ENCODE measurements at regions not wholly inside any gene's neighbourhood (a gene's known extent, or its start where the extent isn't known, plus 50 kb on each side); places are given as distances from the start of the nearest gene placed in this dataset.

GRCh38 chr1:166676981-166677380, 162.3 kb upstream of the POGK start:
- CTCF ChIA-PET (ENCODE audit: partially characterized antibody): interaction anchor here (0.7 to 1.0 kb wide), 4 partner anchors 30 to 190 kb away, joined by 3 to 4 read pairs (median 4); no protein-coding TSS in a partner anchor
- no peak for FAIRE-seq

More at GRCh38 chr1:166676981-166677380, 162.3 kb upstream of the POGK start:
- Histone ChIP-seq H2AFZ (ENCODE audit: low read length) (no peak overlapping the region), H2BK20ac (ENCODE audit: low read length) (no peak overlapping the region), H3K4me2 (ENCODE audit: insufficient read depth in 1 of 2, low read depth in 2 of 2, low read length in 2 of 2) (no peak overlapping the region), H2BK15ac (ENCODE audit: low read length) (no peak overlapping the region), H2AK5ac (ENCODE audit: low read depth, low read length) (no peak overlapping the region), H4K5ac (ENCODE audit: insufficient read length, low read depth, low read length) (no peak overlapping the region), H2BK12ac (ENCODE audit: low read depth, low read length) (no peak overlapping the region), H4K8ac (ENCODE audit: extremely low read depth, insufficient read depth, low read length) (no peak overlapping the region), H3K27ac (ENCODE audit: low read depth, low read length) (no peak overlapping the region), H3K9me3 (ENCODE audit: insufficient read depth in 2 of 2, low read depth in 1 of 2, low read length in 1 of 2) (no peaks in the 10 kb centered on the region), H2BK120ac (replicated peaks; ENCODE audit: low read depth, low read length) (no peak overlapping the region), H3K79me1 (ENCODE audit: low read depth, low read length) (no peaks in the 10 kb centered on the region), H4K20me1 (replicated peaks in 1 of 2; ENCODE audit: control insufficient read depth in 1 of 2, insufficient read depth in 2 of 2, low read length in 2 of 2) (no peaks in the 10 kb centered on the region), H2BK5ac (ENCODE audit: low read depth, low read length) (no peak overlapping the region), H3K4ac (replicated peaks; ENCODE audit: insufficient read length, low read depth, low read length) (no peak overlapping the region), H3K36me3 (ENCODE audit: control insufficient read depth in 2 of 4, insufficient read depth in 4 of 4, low read length in 3 of 4) (no peaks in the 10 kb centered on the region), H3K4me1 (replicated peaks in 1 of 4; ENCODE audit: control insufficient read depth in 3 of 4, insufficient read depth in 4 of 4, low read length in 3 of 4) (no peaks in the 10 kb centered on the region), H3K79me2 (ENCODE audit: control insufficient read depth in 1 of 2, insufficient read depth in 2 of 2, low read length in 2 of 2) (no peaks in the 10 kb centered on the region), H3K9ac (replicated peaks in 1 of 4; ENCODE audit: extremely low read depth in 1 of 4, low read depth in 3 of 4, low read length in 3 of 4) (no peak overlapping the region), H3K18ac (ENCODE audit: extremely low read depth, low read length) (no peak overlapping the region), H4K91ac (replicated peaks; ENCODE audit: insufficient read length, low read length) (no peak overlapping the region), H3K23ac (ENCODE audit: insufficient read length) (no peak overlapping the region), H3K27me3 (replicated peaks in 1 of 4; ENCODE audit: control insufficient read depth in 3 of 4, extremely low read depth in 1 of 4, insufficient read depth in 3 of 4, low read length in 3 of 4) (no peaks in the 10 kb centered on the region), H3K14ac (ENCODE audit: insufficient read length) (no peak overlapping the region), H3K4me3 (ENCODE audit: extremely low read depth in 1 of 4, insufficient read depth in 2 of 4, low read depth in 3 of 4, low read length in 4 of 4) (no peak overlapping the region), H3K23me2 (ENCODE audit: low read depth, low read length) (no peaks in the 10 kb centered on the region), H3K56ac (replicated peaks; ENCODE audit: insufficient read length, low read depth, low read length) (no peak overlapping the region)
- no peak for TF ChIP-seq CBX8 (IDR thresholded peaks at IDR 0.05; ENCODE audit: borderline replicate concordance, low read depth, low read length)
- TF ChIP-seq RAD21 (IDR thresholded peaks at IDR 0.05 in 1 of 2, conservative IDR thresholded peaks at IDR 0.05 in 1 of 2; ENCODE audit: low read depth in 2 of 2, low read length in 2 of 2): peak in 1 of 2 experiments; percentile 14; a peak in 1 of 4 replicates
- POLR2A ChIA-PET (ENCODE audit: partially characterized antibody): no interaction called here
- no peak for DNase-seq (ENCODE audit: low read depth in 1 of 2, low spot score in 2 of 2)

All from H1 (cell line).